GM21737 (cell line): ENCODE measurements at regions not wholly inside any gene's neighbourhood (a gene's known extent, or its start where the extent isn't known, plus 50 kb on each side); places are given as distances from the start of the nearest gene placed in this dataset.

Experiments used
- ATAC-seq: cut with Tn5 transposase; IDR thresholded peaks from one replicate; pipeline ENCODE4 v1.9.1; 2021; ENCODE audit warnings: mild to moderate bottlenecking, moderate library complexity; ENCODE audit not compliant: unreplicated experiment

DNA sequence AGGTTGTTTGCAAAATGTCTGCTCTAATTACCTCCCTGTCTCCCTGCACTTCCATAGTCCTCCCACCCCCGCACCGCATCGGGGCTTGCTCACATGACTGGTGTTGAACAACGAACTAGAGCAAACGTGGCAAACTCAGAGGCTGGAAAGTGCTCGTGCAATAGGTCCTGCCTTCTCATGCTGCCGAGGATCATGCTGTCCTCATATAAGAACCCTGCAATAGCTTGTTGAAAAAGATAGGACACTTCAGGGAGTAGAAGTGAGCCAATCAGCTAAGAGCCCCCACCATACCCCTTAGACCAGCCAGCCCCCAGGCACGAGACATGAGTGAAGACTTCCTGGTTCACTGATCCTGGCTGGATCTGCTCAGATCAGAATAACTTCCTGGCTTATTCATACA is 219.2 kb downstream of the C6orf118 start:
- no peak for ATAC-seq

- ATAC-seq: no peak
Measured at GRCh38 chr6:165086814-165087213, 222.6 kb downstream of the C6orf118 start.

DNA sequence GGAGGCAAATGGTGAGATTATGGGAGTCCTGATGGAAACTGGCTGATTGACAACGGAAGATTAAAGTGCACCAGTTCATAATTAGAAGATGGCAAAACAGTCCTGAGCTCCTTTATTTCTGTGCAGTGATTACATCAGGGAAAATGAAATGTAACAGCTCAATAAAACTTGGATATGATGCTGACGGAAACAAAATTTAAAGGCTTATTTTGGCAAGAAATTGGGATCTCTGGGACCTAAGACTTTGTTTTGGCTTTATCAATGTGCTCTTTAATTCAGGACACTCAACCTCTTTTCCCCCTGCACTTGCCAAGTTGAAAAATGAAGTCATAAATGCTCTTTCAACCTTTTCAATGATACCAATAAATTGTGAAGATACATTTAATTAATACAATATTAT is 226.8 kb downstream of the C6orf118 start:
- no peak for ATAC-seq

- no peak for ATAC-seq
Measured at GRCh38 chr6:165081944-165082532, 227.4 kb downstream of the C6orf118 start.

GRCh38 chr6:165077876-165078275 is 231.5 kb downstream of the C6orf118 start:
- ATAC-seq: no peak

GRCh38 chr6:165071906-165072305 is 237.5 kb downstream of the C6orf118 start:
- ATAC-seq: no peak

DNA sequence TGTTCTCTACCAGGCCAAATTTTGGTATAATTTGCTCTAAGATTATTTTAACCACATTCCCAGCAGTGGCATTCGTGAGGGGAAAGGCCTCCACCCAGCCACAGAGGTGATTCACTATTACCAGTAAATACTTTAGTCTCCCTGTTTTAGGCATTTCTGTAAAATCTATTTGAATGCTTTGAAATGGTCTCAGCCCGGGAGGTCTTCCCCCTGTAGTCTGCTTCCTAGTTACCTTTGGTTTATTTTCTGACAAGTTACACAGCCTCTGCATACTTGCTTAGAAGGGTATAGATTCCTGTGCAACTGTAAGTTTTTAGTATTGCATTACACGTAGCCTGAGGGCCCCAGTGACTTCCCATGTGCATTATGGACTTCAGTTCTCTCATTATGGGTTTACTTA is 248.7 kb downstream of the C6orf118 start:
- ATAC-seq: no peak

GRCh38 chr6:165059032-165059431 is 250.4 kb downstream of the C6orf118 start:
- ATAC-seq: no peak

DNA sequence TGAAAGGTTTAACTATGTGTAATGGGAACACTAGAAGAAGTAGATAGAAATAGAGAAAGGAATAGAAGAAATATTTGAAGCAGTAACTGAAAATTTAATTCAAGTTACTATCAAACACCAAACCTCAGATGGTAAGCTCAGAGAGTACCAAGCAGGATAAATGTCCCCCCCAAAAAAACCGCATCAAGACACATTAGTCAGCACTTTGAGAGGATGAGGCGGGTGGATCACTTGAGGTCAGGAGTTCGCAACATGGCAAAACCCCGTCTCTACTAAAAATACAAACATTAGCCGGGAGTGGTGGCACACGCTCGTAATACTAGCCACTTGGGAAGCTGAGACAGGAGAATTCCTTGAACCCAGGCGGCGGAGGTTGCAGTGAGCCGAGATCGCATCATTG is 253.1 kb downstream of the C6orf118 start:
- ATAC-seq: no peak

DNA sequence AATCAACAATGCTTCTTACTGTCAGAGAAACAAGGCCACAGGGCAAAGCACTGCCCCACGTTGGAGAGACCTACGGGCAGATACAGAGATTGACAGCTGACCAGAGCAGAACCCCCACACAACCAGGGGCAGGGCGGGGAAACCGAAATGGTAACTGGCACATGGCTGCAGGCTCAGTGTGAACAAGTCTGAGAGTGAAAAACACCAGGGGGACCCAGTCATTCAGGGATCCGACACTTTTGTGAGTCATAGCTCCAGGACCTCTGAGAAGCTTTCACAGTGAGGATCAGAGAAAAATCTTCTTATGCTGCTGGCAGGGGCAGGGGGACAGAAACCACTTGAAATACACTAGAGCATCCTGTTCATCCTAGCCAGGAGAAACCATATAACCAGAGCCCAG is 254.2 kb downstream of the C6orf118 start:
- ATAC-seq: no peak

- ATAC-seq: no peak
Measured at GRCh38 chr6:165052561-165053480, 256.6 kb downstream of the C6orf118 start.

DNA sequence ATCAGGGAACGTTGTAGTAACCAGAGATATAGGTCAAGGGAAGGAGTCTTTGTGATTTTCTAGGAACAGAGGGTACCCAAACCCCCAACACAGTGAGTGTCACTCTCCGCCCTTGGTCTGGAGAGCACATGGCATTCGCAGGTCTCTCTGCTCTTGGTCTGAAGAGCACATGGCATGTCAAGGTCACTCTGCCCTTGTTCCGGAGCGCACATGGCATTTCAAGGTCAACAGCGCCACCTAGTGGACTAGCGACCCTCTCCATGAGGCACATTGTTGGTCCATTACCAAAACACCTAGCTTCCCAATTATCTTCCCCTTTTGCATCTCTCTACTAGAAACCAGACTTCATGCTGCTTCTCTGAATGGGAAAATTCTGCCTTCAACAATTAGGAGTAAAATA is 260.0 kb downstream of the C6orf118 start:
- no peak for ATAC-seq

- no peak for ATAC-seq
Measured at GRCh38 chr6:165047952-165048351, 261.5 kb downstream of the C6orf118 start.

DNA sequence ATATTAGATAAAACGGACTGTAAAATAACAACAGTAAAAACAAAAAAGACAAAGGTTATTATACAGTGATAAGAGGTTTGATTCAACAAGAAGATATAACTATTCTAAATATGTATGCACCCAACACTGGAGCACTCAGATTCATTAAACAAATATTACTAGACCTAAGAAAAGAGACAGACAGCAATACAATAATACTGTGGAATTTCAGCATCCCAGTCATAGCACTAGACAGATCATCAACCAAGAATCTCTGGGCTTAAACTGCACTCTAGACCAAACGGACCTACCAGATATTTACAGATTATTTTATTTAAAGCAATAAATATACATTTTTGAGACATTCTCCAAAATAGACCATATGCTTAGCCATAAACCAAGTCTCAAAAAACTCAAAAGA is 263.8 kb downstream of the C6orf118 start:
- no peak for ATAC-seq

DNA sequence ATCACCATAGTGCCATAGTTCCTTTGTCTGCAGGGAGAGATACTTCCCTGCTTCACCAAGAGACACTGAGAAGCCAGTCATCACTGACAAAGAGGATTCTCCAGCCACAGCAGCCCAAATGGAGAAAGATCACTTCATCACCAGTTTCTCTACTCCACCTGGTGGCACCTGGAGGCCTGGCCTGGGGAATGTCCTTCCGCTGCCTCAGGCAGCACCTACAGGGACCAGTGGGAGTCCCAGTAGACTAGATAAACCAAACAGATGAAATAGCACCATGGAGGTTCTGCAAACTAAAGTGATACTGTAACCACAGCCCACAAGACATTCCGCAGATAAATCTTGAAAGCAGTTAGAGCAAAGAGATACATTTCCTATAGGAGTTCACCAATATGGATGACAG is 266.5 kb downstream of the C6orf118 start:
- ATAC-seq: no peak

GRCh38 chr6:165040440-165040839 is 269.0 kb downstream of the C6orf118 start:
- ATAC-seq: no peak

DNA sequence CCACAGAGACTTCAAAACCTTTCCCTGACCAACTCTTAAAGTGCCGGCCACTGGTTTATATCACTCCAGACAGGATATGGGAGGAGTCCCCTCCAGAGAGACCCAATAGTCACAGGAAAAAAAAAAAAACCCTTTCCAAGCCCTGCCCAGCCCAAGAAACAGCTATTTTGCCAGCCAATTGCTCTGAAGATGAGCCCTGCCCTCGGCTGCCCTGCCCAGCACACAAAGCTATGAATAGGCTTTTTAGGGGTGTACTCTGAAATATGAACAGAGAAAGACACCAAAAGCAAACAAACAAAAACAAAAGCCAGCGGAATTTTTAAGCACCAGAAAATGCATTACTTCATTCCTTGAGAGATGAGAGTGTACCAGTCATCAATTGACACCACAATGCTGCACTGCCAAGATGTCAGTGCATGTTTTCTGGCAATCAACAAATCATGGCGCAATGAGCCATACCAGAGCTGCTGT is 275.1 kb downstream of the C6orf118 start:
- ATAC-seq: no peak

DNA sequence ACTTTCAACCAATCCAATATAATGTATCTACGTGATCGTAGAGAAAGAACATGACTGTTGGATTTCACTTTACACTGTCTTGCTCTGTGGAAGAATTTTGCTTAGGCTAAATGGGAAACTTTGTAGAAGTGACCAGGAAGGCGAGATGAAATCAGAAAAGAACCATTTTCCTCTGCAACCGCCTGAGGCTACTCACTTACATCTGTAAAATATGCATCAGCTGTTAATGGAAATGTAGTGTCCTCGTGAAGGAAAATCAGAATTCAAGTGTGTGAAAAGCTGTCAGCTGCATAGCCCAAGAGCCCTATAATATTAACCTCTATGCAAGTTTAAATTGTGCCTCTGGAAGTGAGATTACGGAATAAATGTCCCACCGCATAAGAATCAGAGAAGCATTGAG is 277.9 kb downstream of the C6orf118 start:
- ATAC-seq: no peak

GRCh38 chr6:165025040-165025439 is 284.4 kb downstream of the C6orf118 start:
- ATAC-seq: no peak

DNA sequence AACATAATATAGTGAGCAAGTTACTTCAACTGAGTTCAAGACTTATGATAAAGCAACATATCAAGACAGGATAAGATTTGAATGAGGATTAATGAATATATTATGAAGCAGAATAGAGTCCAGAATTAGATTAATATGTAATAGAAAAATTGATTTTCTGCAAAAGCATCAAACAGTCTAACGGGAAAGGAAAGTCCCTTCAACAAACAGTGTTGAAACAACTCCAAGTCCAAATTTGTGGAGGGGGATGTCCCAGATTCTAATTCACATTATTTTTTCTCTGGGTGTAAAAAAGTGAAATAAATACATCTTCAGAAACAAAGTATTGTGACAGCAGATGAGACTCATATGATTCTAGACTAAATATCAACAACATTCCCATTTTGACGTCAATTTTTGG is 289.7 kb downstream of the C6orf118 start:
- no peak for ATAC-seq

DNA sequence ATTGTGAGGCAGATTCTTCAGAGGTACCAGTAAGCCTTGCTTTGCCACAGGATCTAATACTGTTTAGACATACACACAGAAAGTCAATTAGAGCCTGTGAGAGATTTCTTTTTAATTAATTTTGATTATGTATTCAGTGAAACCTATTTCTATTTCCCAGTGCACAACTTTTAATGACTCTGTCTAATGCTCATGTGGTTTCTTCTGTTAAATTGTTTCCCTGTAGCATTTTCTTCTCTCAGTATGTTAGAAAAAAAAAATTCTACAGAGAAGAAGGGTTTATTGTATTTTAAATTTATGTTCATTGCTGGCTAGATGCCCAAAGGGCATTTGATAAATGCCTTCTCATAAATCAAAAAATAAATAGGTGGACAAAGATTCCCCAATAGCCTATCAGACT is 293.7 kb downstream of the C6orf118 start:
- no peak for ATAC-seq

- no peak for ATAC-seq
Measured at GRCh38 chr6:165013701-165014100, 295.7 kb downstream of the C6orf118 start.
